Choroid plexus epithelial cell (primary cell): ENCODE measurements at regions not wholly inside any gene's neighbourhood (a gene's known extent, or its start where the extent isn't known, plus 50 kb on each side); places are given as distances from the start of the nearest gene placed in this dataset.

Experiments
- DNase-seq: peaks from one replicate; pipeline ENCODE4 v3.0.0-alpha.2; 2010; ENCODE audit warnings: low read depth
- H3K4me3 ChIP-seq: 2 replicates; pipeline ENCODE4 v1.5.1; 2011; ENCODE audit warnings: low read depth, mild to moderate bottlenecking, control low read depth, low read length, moderate library complexity
- CTCF ChIP-seq: conservative IDR thresholded peaks from 2 replicates; pipeline ENCODE4 v1.5.1; 2011; ENCODE audit warnings: low read depth, mild to moderate bottlenecking, control low read depth, inconsistent platforms, low read length, moderate library complexity

- DNase-seq = no peak
- H3K4me3 ChIP-seq = no peak overlapping the region
- no peak for TF ChIP-seq CTCF
These were observed 312.7 kb upstream of the GATB start for GRCh38 chr4:152073351-152074087.

DNA sequence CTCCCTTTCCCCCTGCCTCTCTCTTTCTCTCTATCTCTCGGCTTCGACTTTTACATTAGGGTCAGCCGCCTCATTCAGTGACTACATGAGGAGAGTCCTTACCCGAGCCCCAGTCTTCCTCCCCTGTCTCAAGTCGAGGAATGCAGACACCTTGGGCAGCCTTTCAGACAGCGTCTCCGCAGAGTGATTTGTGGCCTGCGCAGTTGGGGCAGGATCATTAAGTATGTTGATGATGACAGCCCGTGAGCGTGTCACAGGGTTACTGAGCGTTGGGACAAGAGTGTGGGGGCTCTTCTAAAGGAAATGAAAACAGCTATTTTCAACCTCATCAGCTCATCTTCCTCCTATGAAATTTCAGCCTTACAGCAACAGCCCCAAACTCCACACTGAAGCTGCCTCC is 312.1 kb upstream of the GATB start:
- no peak for TF ChIP-seq CTCF
- no peak for DNase-seq
- no peak overlapping the region for H3K4me3 ChIP-seq

- no peak for TF ChIP-seq CTCF
- H3K4me3 ChIP-seq = no peak overlapping the region
- no peak for DNase-seq
These were observed 311.2 kb upstream of the GATB start for GRCh38 chr4:152072001-152072485.

- no peak overlapping the region for H3K4me3 ChIP-seq
- no peak for DNase-seq
- TF ChIP-seq CTCF = no peak
These were observed 310.0 kb upstream of the GATB start for GRCh38 chr4:152070854-152071253.

DNA sequence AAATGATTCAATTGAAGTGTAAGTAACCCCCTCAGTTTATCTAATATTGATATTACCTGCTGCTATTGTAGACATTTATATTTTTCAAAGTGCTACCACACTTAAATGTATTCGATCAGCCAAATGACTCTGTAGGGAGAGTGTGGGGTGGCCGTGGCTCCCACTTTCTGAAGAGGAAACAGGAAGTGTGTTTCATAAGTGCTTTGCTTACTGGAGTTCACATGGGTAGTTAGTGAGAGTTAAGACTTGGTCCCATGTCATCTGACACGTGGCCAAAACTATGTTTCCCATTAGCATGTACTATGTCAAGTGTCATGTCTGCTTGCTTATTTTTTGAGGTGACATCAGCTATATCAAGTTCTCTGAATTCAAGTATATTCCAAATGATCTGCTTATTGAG is 308.1 kb upstream of the GATB start:
- no peak for TF ChIP-seq CTCF

GRCh38 chr4:152065545-152065944 is 304.7 kb upstream of the GATB start:
- no peak for DNase-seq
- H3K4me3 ChIP-seq = no peak overlapping the region
- TF ChIP-seq CTCF = no peak

More for the DNA sequence above, 308.1 kb upstream of the GATB start:
- no peak overlapping the region for H3K4me3 ChIP-seq
- no peak for DNase-seq

- no peak for DNase-seq
- TF ChIP-seq CTCF = no peak
- no peak overlapping the region for H3K4me3 ChIP-seq
These were observed 303.9 kb upstream of the GATB start for GRCh38 chr4:152064753-152065152.
